Left forelimb (tissue), 1 donor: ENCODE measurements at regions not wholly inside any gene's neighbourhood (a gene's known extent, or its start where the extent isn't known, plus 50 kb on each side); places are given as distances from the start of the nearest gene placed in this dataset.
"Not testable (repeated sequence)": the region's sequence is repeated elsewhere in the genome, so short reads cannot be mapped to it uniquely, and the experiment has no call there.

Experiments
- DNase-seq: peaks from one replicate; pipeline ENCODE4 v3.0.0-alpha.2; 2018; ENCODE audit warnings: low spot score

GRCh38 chr1:143694085-143694484 is 277.7 kb downstream of the FAM72C start:
- no peak for DNase-seq

DNA sequence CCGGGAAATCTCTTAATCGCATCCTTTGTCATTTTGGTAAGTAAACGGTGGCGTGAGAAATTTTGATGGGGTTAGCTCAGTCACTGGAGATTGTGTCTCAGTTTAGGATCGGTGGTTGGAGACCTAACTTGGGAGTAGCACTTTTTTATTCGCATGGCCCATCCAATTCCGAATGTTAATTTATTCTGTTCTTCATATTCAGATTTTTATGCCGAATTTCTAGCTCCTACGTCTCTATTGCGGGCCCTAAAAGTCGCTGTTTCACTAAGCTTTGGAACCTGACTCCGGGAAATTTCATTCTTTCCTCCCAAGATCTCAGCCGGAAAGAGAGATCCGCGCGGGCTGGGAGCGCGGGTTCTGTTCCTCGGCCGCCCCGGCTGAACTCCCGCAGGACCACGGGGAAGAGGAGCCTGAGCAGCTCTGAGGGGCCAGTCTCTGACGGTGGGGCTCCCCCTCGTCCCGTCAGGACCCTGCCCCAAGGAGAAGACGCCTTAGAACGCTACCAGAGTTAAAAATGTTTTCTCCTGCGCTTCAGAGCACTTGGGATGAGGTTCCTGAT is 279.7 kb downstream of the FAM72C start:
- no peak for DNase-seq

DNA sequence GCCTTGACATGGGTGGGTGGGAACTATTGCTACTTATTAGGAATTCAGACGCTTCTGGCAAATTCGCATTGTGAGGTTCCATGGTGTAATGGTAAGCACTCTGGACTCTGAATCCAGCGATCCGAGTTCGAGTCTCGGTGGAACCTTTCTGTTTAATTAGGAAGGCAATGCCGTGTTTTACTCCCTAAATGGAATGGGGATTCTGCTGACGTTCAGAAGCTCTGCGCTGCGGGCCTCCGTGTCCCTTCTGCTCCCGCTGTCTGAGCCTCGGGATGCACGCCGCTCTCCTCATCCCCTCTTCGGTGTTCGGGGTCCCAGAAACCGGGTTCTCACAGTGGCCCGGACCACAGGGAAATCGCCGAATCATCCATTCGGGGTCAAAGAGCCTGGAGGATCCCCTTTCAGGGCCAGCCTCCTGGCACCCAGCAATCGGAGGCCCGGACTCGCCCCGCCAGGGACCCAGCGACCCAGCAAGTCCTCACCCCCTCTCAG is 280.3 kb downstream of the FAM72C start:
- no peak for DNase-seq

DNA sequence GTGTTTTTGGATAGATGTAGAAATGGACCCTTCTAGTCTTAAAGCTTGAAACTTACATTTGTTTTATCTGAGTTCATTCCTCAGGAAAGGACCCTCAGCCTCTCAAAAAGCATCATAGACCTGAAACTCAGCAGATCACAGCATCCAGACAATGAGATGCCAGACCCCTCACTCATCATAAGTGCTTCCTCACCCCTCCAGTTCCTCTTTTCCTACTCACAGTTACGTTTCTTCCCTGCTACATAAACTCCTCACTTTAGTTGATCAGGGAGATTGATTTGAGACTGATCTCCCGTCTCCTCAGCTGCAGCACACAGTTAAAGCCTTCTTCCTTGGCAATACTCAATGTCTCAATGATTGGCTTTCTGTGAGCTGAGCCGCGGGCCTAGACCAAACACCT is 282.0 kb downstream of the FAM72C start:
- DNase-seq = no peak

DNA sequence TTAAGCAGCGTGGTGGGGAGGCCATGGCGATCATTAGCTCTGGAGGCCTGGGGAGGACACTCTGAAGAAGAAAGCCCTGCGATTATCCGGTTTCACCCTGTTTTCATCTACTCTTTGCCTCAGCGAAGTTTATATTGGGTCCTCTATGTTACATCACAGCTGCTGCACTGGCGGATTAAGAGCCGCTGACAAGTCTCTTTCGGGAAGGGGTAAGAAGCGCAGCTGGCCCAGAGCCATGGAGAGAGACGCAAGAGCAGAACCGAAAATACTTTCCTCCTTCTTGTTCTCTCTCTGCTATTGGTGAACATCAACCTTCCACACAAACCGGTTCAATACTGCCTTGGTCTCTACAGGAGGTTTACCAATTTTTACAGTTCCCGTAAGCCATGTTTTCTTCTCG is 291.5 kb downstream of the FAM72C start:
- DNase-seq = no peak

GRCh38 chr1:143672983-143673382 is 298.8 kb downstream of the FAM72C start:
- no peak for DNase-seq

DNA sequence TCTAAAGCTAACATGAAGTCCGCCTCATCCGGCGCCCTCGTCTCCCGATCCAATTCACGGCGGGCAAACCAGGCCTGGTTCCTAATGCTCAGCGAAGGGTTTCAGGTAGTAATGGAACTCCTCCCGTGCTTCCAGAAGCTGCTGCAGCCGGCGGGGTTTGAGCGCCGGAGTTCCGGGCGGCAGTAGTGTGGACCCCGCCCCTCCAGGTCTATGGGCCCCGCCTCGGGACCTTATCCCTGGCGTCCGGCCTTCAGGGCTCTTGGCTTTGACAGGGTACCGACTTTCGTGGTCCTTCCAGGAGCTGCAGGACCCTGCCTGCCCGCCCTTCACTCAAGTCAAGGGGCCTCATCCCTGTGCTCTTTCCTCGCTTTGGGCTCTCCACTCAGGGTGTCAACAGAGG is 304.1 kb downstream of the FAM72C start:
- DNase-seq = no peak

DNA sequence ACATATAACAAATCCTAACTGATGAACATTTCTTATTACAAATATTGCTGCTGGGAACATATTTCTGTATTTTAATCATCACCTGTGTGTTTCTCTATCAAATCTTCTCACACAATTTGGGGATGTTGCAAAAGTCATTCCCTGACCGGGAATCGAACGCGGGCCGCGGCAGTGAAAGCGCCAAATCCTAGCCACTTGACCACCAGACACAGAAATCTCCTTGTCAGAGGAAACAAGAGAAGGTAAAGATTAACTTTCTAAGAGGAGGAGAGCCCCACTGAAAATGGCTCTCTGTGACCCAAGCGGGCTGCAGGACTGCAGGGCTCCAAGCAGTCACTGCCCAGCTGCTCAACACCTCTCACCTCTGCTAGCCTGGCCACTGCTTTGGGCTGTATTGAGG is 304.9 kb downstream of the FAM72C start:
- no peak for DNase-seq

DNA sequence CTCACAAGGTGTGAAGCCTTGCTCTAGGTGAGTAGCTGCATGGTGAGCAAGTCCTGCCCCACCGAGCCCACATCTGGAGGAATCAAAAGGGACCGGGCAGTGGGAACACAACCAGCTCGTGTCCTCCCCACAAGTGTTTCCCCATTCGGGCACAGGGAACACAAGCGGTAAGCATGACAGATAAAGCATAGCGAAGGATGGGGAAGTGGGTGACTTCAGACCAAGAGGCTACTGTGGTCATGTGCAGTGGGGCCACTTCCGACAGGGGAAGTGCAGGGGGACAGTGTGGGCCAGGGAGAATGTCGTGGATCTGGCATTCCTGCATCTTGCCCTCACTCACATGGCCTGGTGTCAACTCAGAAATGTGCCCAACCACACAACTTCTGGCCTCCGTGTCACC is 306.2 kb downstream of the FAM72C start:
- no peak for DNase-seq

GRCh38 chr1:143663056-143663455 is 308.7 kb downstream of the FAM72C start:
- DNase-seq = not testable (repeated sequence)

GRCh38 chr1:143661418-143662101 is 310.2 kb downstream of the FAM72C start:
- no peak for DNase-seq

DNA sequence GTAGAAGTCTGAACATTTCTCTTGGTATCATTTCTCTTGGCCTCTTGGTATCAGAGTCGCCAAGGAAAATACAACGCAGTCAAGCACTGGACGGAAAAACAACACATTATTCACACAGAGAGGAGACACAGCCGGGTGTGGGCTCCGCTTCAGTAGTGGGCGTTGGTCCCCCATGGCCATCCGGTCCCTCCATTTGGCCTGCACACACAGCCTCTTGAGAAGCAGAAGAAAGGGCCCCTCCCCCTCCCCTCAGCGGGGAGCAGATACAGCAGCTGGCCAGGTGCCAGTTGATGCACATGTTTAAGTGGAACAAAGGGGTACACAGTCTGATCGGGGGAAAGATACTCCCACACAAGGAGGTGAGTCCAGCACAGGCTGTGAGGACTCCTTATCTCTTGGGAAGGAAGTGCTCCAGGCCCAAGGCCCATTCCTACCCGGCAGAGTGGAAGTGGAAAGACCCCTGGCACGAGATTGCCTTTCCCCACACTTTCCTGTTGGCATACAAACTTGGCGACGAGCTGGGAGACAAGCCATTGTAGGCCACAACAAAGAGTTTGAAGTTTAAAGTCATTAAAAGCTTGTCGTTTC is 311.3 kb downstream of the FAM72C start:
- no peak for DNase-seq

DNA sequence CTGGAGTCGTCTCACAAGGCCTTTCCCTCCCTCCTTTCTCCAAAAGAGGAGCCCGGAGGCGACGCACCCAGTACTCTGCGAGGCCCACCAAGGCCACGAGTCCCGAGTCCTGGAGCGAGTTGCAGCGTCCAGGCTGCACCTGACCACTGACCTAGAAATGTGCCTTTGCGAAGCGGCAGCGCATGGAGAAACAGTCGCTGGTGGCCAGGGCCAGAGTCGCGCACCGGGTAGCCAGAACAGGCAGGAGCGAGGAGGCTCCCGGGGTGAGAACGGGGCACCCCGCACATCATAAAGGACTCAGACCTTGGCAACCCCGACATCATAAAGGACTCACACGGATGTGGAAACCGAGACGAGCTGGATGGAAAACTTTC is 318.4 kb downstream of the FAM72C start:
- no peak for DNase-seq

- no peak for DNase-seq
Observed at GRCh38 chr1:143652744-143653428, 318.9 kb downstream of the FAM72C start.

DNA sequence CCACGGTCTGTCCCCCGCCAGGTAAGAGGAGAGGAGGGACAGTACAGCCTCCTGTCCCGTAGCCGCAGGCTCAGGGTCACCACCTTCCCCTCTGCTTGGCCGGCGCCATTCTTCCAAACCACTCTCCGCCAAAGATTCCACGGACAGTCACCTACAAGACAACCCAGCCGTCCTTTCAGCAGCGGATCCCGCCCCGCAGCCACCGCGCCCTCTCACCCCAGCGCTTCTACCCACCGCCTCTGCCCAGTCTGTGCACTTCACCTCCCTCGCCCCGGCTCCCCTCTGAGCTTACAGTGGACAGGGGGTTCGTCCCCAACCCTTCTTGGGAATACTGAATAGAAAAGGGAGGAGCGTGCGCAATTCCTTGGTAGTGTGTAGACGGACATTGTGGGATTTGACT is 319.6 kb downstream of the FAM72C start:
- DNase-seq = no peak

GRCh38 chr1:143651350-143651992 is 320.3 kb downstream of the FAM72C start:
- DNase-seq = no peak

DNA sequence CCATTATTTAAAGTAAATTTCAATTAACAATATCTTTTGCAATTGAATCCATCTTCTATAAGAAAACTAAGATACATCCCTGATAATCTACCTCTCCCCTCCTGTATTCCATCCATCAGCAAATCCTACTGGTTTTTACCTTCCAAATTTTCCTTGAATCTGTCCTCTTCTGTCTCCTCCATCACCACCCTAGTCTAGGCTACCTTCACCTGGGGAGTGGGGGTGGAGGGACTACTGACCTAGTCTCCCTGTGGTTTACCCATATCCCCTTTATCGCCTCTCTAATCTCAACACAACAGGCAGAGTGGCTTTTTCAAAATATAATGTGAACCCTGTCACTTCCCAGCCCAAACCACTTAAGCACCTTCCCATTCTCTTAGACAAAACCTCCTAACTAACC is 327.8 kb downstream of the FAM72C start:
- not testable (repeated sequence) for DNase-seq

- no peak for DNase-seq
Observed at GRCh38 chr1:143643148-143643885, 328.5 kb downstream of the FAM72C start.

DNA sequence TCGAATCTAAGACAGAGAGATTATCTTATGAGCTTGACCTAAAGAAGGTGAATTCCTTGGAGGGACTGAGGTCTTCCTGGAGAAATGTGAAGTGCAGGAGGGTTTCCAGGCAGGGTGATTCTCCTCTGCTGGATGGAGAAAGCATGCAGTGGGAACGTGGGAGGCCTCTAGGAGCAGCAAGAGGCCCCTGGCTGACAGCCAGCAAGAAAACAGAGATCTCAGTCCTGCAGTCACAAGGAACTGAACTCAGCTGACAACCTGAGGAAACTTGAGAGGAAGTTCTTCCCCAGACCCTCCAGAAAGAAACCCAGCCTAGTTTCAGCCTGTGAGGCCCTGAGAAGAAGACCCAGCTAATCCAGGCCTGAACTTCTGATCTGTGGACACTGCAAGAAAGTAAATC is 345.9 kb downstream of the FAM72C start:
- DNase-seq = no peak

- no peak for DNase-seq
Observed at GRCh38 chr1:143619851-143620250, 351.9 kb downstream of the FAM72C start.

DNA sequence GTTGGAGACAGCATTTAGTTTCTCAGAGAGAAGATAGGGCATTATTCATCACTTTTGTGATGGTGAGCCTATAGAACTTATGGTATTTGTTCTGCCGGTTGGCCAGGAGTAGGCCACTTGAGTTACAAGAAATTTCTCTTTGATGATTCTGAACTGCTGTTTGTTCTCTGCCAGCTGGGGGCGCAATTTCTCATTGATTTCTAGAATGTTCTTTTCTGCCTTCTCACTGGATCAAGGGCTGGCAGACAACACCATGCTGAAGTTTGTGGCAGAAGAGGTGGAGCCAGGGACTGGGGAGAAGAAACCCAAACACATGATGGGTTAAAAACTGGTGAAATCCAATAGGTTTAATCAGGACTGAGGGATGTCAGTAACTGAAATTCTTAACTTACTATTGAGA is 360.6 kb downstream of the FAM72C start:
- DNase-seq = no peak

DNA sequence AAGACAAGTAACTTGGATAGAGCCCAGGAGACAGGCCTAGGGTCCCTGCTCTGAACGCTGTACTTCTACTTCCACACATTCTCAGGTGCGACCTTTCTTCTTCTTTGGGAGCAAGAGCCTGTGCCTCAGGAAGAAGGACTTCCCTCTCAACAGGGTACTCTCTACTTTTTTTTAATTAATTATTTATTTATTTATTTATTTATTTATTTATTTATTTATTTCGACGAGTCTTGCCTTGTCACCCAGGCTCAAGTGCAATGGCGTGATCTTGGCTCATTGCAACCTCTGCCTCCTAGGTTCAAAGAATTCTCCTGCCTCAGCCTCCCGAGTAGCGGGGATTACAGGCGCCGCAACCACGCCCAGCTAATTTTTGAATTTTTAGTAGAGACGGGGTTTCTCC is 361.6 kb downstream of the FAM72C start:
- DNase-seq = no peak
